Spleen (tissue), 11 donors: ENCODE measurements at regions not wholly inside any gene's neighbourhood (a gene's known extent, or its start where the extent isn't known, plus 50 kb on each side); places are given as distances from the start of the nearest gene placed in this dataset.

Experiments
- DNase-seq: peaks from one replicate; pipeline ENCODE4 v3.0.0-alpha.2; 2020
- H3K27ac ChIP-seq, 8 donors: fragments of 200-600 bp; sonication (generic) in 7 of 8; 1 replicate in 4 of 8; 2 replicates in 4 of 8; pipeline versions ENCODE4 v1.5.0 to v1.8.0; 2016 to 2021; ENCODE audit warnings: inconsistent platforms in 4 of 8, mild to moderate bottlenecking in 4 of 8, moderate library complexity in 1 of 8
- H3K27me3 ChIP-seq, 7 donors: fragments of 200-600 bp; sonication (generic) in 6 of 7; replicated peaks in 1 of 7; 1 replicate in 4 of 7; 2 replicates in 3 of 7; pipeline versions ENCODE4 v1.5.0 to v1.8.0; 2016 to 2021; ENCODE audit warnings: inconsistent platforms in 3 of 7, mild to moderate bottlenecking in 1 of 7
- H3K36me3 ChIP-seq, 6 donors: fragments of 200-600 bp; sonication (generic) in 5 of 6; 1 replicate in 4 of 6; 2 replicates in 2 of 6; pipeline versions ENCODE4 v1.5.0 to v1.8.0; 2016 to 2021; ENCODE audit warnings: inconsistent platforms in 2 of 6
- H3K4me1 ChIP-seq, 6 donors: fragments of 200-600 bp; sonication (generic) in 5 of 6; 1 replicate in 3 of 6; 2 replicates in 3 of 6; pipeline versions ENCODE4 v1.5.0 to v1.8.0; 2016 to 2021; ENCODE audit warnings: inconsistent platforms in 3 of 6
- H3K4me3 ChIP-seq, 8 donors: fragments of 200-600 bp; sonication (generic) in 7 of 8; 1 replicate in 4 of 8; 2 replicates in 4 of 8; pipeline versions ENCODE4 v1.5.0 to v1.8.0; 2016 to 2021; ENCODE audit warnings: inconsistent platforms in 4 of 8, mild to moderate bottlenecking in 4 of 8, moderate library complexity in 2 of 8
- H3K9me3 ChIP-seq, 8 donors: fragments of 200-600 bp; sonication (generic) in 7 of 8; 1 replicate in 4 of 8; 2 replicates in 4 of 8; pipeline versions ENCODE4 v1.5.0 to v1.8.0; 2016 to 2021; ENCODE audit warnings: inconsistent platforms in 4 of 8
- CTCF ChIP-seq, 11 experiments: fragments of 200-600 bp in 7 of 11; fragments of 450-650 bp in 4 of 11; sonication (generic) in 4 of 11; IDR thresholded peaks in 8 of 11; conservative IDR thresholded peaks in 3 of 11; 1 replicate in 7 of 11; 2 replicates in 4 of 11; pipeline versions ENCODE4 v1.4.0 to v1.8.0; 2016 to 2021; ENCODE audit warnings: antibody characterized with exemption in 11 of 11, inconsistent platforms in 4 of 11, mild to moderate bottlenecking in 1 of 11
- POLR2A ChIP-seq, 3 donors: fragments of 450-650 bp; IDR thresholded peaks; one replicate each; pipeline ENCODE4 v1.5.1; 2017; ENCODE audit warnings: antibody characterized with exemption in 3 of 3, mild to moderate bottlenecking in 1 of 3
- POLR2AphosphoS5 ChIP-seq, 3 donors: sonication (generic); formaldehyde crosslinking; IDR thresholded peaks; one replicate each; pipeline ENCODE4 v1.5.1; 2017; ENCODE audit warnings: antibody characterized with exemption in 3 of 3
- WGBS, 5 donors: extraction: QIAGEN DNeasy Blood & Tissue Kit in 3 of 5; methylation state at CpG; one replicate each; pipeline versions ENCODE4 v1.1.5 to v1.1.7; 2013 to 2018; 5-methylcytosine and 5-hydroxymethylcytosine counted together
- intact Hi-C: fragments of 100-400 bp; cut with DNase I; formaldehyde crosslinking; loops from one replicate; pipeline ENCODE4 v1.15.0; 2023; ENCODE audit warnings: low total_unique reads
- donor health status: healthy with polysubstance abuse.
- donor health status: DM: no; HTN: no; CAD: no; lungs with moderate emphysema.
- donor health status: DM: no; HTN: no; CAD: no.
- donor health status: Bipolar disorder and iron deficiency.
- donor health status: healthy.
- donor health status: DM: no; HTN: no; CAD: no.
- donor health status: DM: yes; HTN: yes; CAD: no.

GRCh38 chr6:14857501-14857900, 388.4 kb upstream of the JARID2 start:
- intact Hi-C loops = no loop called here
- no peaks in the 10 kb centered on the region for H3K9me3 ChIP-seq
- no peaks in the 10 kb centered on the region for H3K27me3 ChIP-seq
- TF ChIP-seq POLR2A (IDR thresholded peaks at IDR 0.05) (no peak), POLR2AphosphoS5 (IDR thresholded peaks at IDR 0.05) (peak in 2 of 3 donors; percentile 9 to 55)
- peak; percentile 92 for DNase-seq
- peak overlapping the region in 5 of 8 donors; percentile 41 to 73 (median 60) for H3K27ac ChIP-seq
- H3K4me3 ChIP-seq = peak overlapping the region in 2 of 8 donors; percentile 22 to 57
- no peaks in the 10 kb centered on the region for H3K36me3 ChIP-seq
- 28 to 46% (median 35%) methylated on average over 16 of the region's 16 CpGs for WGBS, 5 donors
- peaks cover 0 to 35% (median 8%) of the 10 kb centered on the region in 6 donors for H3K4me1 ChIP-seq

GRCh38 chr6:14858808-14859207, 387.1 kb upstream of the JARID2 start:
- no peaks in the 10 kb centered on the region for H3K36me3 ChIP-seq
- no peaks in the 10 kb centered on the region for H3K9me3 ChIP-seq
- DNase-seq = no peak
- no peak for TF ChIP-seq POLR2A (IDR thresholded peaks at IDR 0.05)
- TF ChIP-seq POLR2AphosphoS5 (IDR thresholded peaks at IDR 0.05) = no peak
- no peak for TF ChIP-seq CTCF (IDR thresholded peaks at IDR 0.05 in 8 of 11, conservative IDR thresholded peaks at IDR 0.05 in 3 of 11)
- H3K4me1 ChIP-seq = peaks cover 0 to 42% (median 8%) of the 10 kb centered on the region in 6 donors
- 77 to 88% (median 81%) methylated on average over 4 of the region's 4 CpGs for WGBS, 5 donors
- intact Hi-C loops = no loop called here
- H3K27me3 ChIP-seq = no peaks in the 10 kb centered on the region
- H3K4me3 ChIP-seq = no peak overlapping the region
- no peak overlapping the region for H3K27ac ChIP-seq

- Histone ChIP-seq H3K27ac (no peak overlapping the region), H3K4me3 (no peak overlapping the region), H3K9me3 (no peaks in the 10 kb centered on the region), H3K4me1 (peaks cover 5 to 62% (median 23%) of the 10 kb centered on the region in 6 donors), H3K27me3 (no peaks in the 10 kb centered on the region), H3K36me3 (no peaks in the 10 kb centered on the region)
- intact Hi-C loops = no loop called here
- no peak for DNase-seq
- no peak for TF ChIP-seq POLR2AphosphoS5 (IDR thresholded peaks at IDR 0.05)
- no peak for TF ChIP-seq CTCF (IDR thresholded peaks at IDR 0.05 in 8 of 11, conservative IDR thresholded peaks at IDR 0.05 in 3 of 11)
- TF ChIP-seq POLR2A (IDR thresholded peaks at IDR 0.05) = no peak
- 74 to 92% (median 83%) methylated on average over 2 of the region's 2 CpGs for WGBS, 5 donors
Measured at GRCh38 chr6:14860774-14861173, 385.1 kb upstream of the JARID2 start.

GRCh38 chr6:14861491-14861943, 384.4 kb upstream of the JARID2 start:
- no peak overlapping the region for H3K4me3 ChIP-seq
- H3K9me3 ChIP-seq = no peaks in the 10 kb centered on the region
- TF ChIP-seq POLR2A (IDR thresholded peaks at IDR 0.05) (no peak), CTCF (IDR thresholded peaks at IDR 0.05 in 8 of 11, conservative IDR thresholded peaks at IDR 0.05 in 3 of 11) (no peak), POLR2AphosphoS5 (IDR thresholded peaks at IDR 0.05) (no peak)
- H3K36me3 ChIP-seq = no peaks in the 10 kb centered on the region
- H3K27me3 ChIP-seq = no peaks in the 10 kb centered on the region
- intact Hi-C loops = no loop called here
- WGBS, 5 donors = 42 to 74% (median 63%) methylated on average over 3 to 4 of the region's 4 CpGs
- H3K27ac ChIP-seq = no peak overlapping the region
- H3K4me1 ChIP-seq = peaks cover 8 to 67% (median 28%) of the 10 kb centered on the region in 6 donors
- no peak for DNase-seq

GRCh38 chr6:14862845-14863244, 383.0 kb upstream of the JARID2 start:
- Histone ChIP-seq H3K36me3 (no peaks in the 10 kb centered on the region), H3K27me3 (no peaks in the 10 kb centered on the region), H3K27ac (no peak overlapping the region), H3K4me3 (no peak overlapping the region), H3K9me3 (no peaks in the 10 kb centered on the region), H3K4me1 (peaks cover 8 to 56% (median 19%) of the 10 kb centered on the region in 6 donors)
- no peak for DNase-seq
- intact Hi-C loops = no loop called here
- TF ChIP-seq CTCF (IDR thresholded peaks at IDR 0.05 in 8 of 11, conservative IDR thresholded peaks at IDR 0.05 in 3 of 11) (no peak), POLR2AphosphoS5 (IDR thresholded peaks at IDR 0.05) (no peak), POLR2A (IDR thresholded peaks at IDR 0.05) (no peak)
- WGBS, 5 donors = 88 to 98% (median 93%) methylated on average over 3 of the region's 3 CpGs
